ENCODE measurements at regions not wholly inside any gene's neighbourhood (a gene's known extent, or its start where the extent isn't known, plus 50 kb on each side); places are given as distances from the start of the nearest gene placed in this dataset.
"Not testable (repeated sequence)": the region's sequence is repeated elsewhere in the genome, so short reads cannot be mapped to it uniquely, and the experiment has no call there.

DNA sequence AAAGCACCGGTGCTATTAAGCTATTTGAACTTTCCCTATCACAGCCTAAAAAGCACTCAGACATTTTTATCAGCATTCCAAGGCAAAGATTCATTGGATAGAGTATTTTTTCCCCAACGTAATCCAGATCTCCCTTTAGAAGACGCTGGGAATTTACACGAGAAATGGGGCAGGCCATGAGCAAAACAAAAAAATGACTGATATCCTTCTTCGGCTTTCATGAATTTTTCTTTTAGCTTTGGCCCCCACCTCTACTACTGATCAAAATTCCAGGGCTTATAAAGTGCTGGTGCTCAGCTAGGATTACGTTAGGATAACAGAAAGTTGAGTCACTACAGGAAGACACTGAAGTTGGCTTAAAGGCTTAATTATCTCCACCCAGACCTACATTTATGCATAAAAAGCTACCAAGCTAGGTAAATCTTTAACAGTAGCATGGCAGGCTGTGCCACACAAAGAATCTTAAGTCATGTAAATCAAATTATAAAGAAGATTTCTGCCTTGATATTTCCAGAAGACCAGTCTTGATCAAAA is 418.5 kb upstream of the BTBD3 start:
- no peaks in the 10 kb centered on the region for H3K4me1 Mint-ChIP-seq (ENCODE audit: low read depth)
- no peaks in the 10 kb centered on the region for H3K36me3 Mint-ChIP-seq (ENCODE audit: insufficient read depth in 2 of 2)
- ATAC-seq (replicated peaks in 1 of 2) (no peak), DNase-seq (no peak)
- no peak overlapping the region for H3K4me3 Mint-ChIP-seq
- peaks cover 1 to 2% of the 10 kb centered on the region in 2 donors for H3K9me3 Mint-ChIP-seq
- H3K27me3 Mint-ChIP-seq (ENCODE audit: low read depth) = no peaks in the 10 kb centered on the region
- H3K27ac Mint-ChIP-seq = no peak overlapping the region

DNA sequence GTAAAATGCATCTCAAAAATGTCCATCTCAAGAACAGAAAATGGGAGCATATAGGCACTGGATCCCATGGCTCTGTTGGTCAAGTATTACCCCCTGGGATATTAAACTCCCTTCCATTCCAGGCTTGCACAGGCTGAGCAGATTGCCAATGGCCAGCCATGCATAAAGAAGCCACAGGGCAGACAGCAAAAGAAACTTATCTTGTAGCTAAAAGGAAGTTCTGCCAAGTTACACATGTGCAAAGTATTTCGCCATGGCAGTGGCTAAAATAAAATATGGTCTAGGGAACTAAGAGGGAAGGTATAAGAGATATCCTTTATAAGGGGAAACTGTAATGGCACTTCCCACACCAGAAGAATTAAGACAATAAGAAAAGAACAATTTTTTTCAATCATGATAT is 415.6 kb upstream of the BTBD3 start:
- Mint-ChIP-seq H3K27me3 (ENCODE audit: low read depth) (no peaks in the 10 kb centered on the region), H3K4me3 (no peak overlapping the region), H3K36me3 (ENCODE audit: insufficient read depth in 2 of 2) (peaks cover 0 to 1% of the 10 kb centered on the region in 2 donors), H3K4me1 (ENCODE audit: low read depth) (no peaks in the 10 kb centered on the region), H3K9me3 (peaks cover 3 to 4% of the 10 kb centered on the region in 2 donors), H3K27ac (no peak overlapping the region)
- no peak for DNase-seq
- ATAC-seq (replicated peaks in 1 of 2) = no peak

DNA sequence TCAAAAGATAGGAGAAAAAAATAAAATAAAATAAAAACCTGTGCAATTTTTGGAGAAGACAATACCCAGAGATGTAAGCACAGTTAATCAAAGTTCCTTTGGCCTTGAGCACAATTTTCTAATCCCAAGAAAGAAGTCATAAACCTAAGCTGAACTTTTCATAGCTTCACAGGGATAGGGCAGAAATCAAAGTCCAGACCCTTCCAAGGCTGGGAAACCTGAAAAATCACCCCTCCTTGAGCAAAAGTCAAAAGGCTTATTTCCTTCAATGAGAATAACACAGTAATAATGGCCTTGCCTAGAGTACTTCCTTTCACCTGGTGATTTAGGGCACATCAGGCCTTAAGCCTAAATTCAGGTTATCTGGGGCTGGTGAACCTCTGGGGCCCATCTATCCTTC is 415.0 kb upstream of the BTBD3 start:
- H3K9me3 Mint-ChIP-seq = peaks cover 3 to 4% of the 10 kb centered on the region in 2 donors
- H3K4me3 Mint-ChIP-seq = no peak overlapping the region
- ATAC-seq (replicated peaks in 1 of 2) = no peak
- no peak for DNase-seq
- H3K27me3 Mint-ChIP-seq (ENCODE audit: low read depth) = no peaks in the 10 kb centered on the region
- H3K36me3 Mint-ChIP-seq (ENCODE audit: insufficient read depth in 2 of 2) = peaks cover 0 to 1% of the 10 kb centered on the region in 2 donors
- no peak overlapping the region for H3K27ac Mint-ChIP-seq
- no peaks in the 10 kb centered on the region for H3K4me1 Mint-ChIP-seq (ENCODE audit: low read depth)

GRCh38 chr20:11509776-11510175 is 407.9 kb upstream of the BTBD3 start:
- ATAC-seq (replicated peaks in 1 of 2) (no peak), DNase-seq (no peak)
- Mint-ChIP-seq H3K27me3 (ENCODE audit: low read depth) (no peaks in the 10 kb centered on the region), H3K27ac (no peak overlapping the region), H3K9me3 (peaks cover 10% of the 10 kb centered on the region in 2 donors), H3K4me1 (ENCODE audit: low read depth) (no peaks in the 10 kb centered on the region), H3K36me3 (ENCODE audit: insufficient read depth in 2 of 2) (peaks cover 0 to 1% of the 10 kb centered on the region in 2 donors), H3K4me3 (no peak overlapping the region)

- no peak overlapping the region for H3K4me3 Mint-ChIP-seq
- no peak for ATAC-seq (replicated peaks in 1 of 2)
- H3K27me3 Mint-ChIP-seq (ENCODE audit: low read depth) = no peaks in the 10 kb centered on the region
Observed at GRCh38 chr20:11511821-11512220, 405.9 kb upstream of the BTBD3 start.

DNA sequence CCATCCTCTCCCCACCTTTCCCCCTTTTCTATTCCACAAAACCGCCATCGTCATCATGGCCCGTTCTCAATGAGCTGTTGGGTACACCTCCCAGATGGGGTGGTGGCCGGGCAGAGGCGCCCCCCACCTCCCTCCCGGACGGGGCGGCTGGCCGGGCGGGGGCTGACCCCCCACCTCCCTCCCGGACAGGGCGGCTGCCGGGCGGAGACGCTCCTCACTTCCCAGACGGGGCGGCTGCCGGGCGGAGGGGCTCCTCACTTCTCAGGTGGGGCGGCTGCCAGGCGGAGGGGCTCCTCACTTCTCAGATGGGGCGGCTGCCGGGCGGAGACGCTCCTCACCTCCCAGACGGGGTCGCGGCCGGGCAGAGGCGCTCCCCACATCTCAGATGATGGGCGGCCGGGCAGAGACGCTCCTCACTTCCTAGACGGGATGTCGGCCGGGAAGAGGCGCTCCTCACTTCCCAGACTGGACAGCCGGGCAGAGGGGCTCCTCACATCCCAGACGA is 404.4 kb upstream of the BTBD3 start:
- H3K9me3 Mint-ChIP-seq = peaks cover 8 to 14% of the 10 kb centered on the region in 2 donors
- not testable (repeated sequence) for H3K36me3 Mint-ChIP-seq (ENCODE audit: insufficient read depth in 2 of 2); H3K4me3 Mint-ChIP-seq; ATAC-seq (replicated peaks in 1 of 2); H3K4me1 Mint-ChIP-seq (ENCODE audit: low read depth); H3K27me3 Mint-ChIP-seq (ENCODE audit: low read depth); H3K27ac Mint-ChIP-seq; DNase-seq

More at GRCh38 chr20:11511821-11512220, 405.9 kb upstream of the BTBD3 start:
- H3K9me3 Mint-ChIP-seq = peaks cover 8 to 9% of the 10 kb centered on the region in 2 donors
- no peak for DNase-seq
- no peak overlapping the region for H3K27ac Mint-ChIP-seq
- H3K4me1 Mint-ChIP-seq (ENCODE audit: low read depth) = no peaks in the 10 kb centered on the region
- H3K36me3 Mint-ChIP-seq (ENCODE audit: insufficient read depth in 2 of 2) = no peaks in the 10 kb centered on the region

GRCh38 chr20:11516448-11516847 is 401.2 kb upstream of the BTBD3 start:
- DNase-seq = no peak
- Mint-ChIP-seq H3K4me1 (ENCODE audit: low read depth) (no peaks in the 10 kb centered on the region), H3K4me3 (no peak overlapping the region), H3K27me3 (ENCODE audit: low read depth) (no peaks in the 10 kb centered on the region), H3K27ac (no peak overlapping the region), H3K36me3 (ENCODE audit: insufficient read depth in 2 of 2) (peaks cover 0 to 2% of the 10 kb centered on the region in 2 donors), H3K9me3 (peaks cover 7 to 14% of the 10 kb centered on the region in 2 donors)
- ATAC-seq (replicated peaks in 1 of 2) = no peak

DNA sequence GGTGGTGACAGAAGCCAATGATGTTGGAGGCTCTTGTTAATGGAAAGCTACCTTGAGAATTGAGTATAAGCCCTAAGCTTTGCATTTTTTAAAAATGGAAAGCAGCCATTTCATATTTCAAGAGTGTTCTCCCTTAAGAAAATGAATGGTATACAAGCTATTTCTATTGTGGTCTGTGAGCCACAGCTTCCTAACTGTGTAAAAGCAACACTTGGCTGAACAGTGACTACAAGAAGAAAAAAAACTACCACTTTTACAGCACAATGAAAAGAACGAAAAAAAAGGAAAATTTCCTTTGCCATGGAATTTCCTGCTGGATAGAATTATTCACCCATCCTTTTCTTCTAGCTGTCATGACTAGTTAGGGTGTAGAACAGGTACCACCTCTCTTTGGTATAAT is 397.1 kb upstream of the BTBD3 start:
- Mint-ChIP-seq H3K36me3 (ENCODE audit: insufficient read depth in 2 of 2) (peaks cover 2 to 6% of the 10 kb centered on the region in 2 donors), H3K27me3 (ENCODE audit: low read depth) (no peaks in the 10 kb centered on the region), H3K9me3 (peaks cover 14 to 19% of the 10 kb centered on the region in 2 donors), H3K4me1 (ENCODE audit: low read depth) (no peaks in the 10 kb centered on the region), H3K4me3 (no peak overlapping the region), H3K27ac (no peak overlapping the region)
- DNase-seq (no peak), ATAC-seq (replicated peaks in 1 of 2) (no peak)

- peaks cover 15 to 19% of the 10 kb centered on the region in 2 donors for H3K9me3 Mint-ChIP-seq
- H3K4me3 Mint-ChIP-seq = no peak overlapping the region
- no peak overlapping the region for H3K27ac Mint-ChIP-seq
- ATAC-seq (replicated peaks in 1 of 2) = no peak
- no peaks in the 10 kb centered on the region for H3K4me1 Mint-ChIP-seq (ENCODE audit: low read depth)
- peaks cover 2 to 6% of the 10 kb centered on the region in 2 donors for H3K36me3 Mint-ChIP-seq (ENCODE audit: insufficient read depth in 2 of 2)
- DNase-seq = no peak
- no peaks in the 10 kb centered on the region for H3K27me3 Mint-ChIP-seq (ENCODE audit: low read depth)
Observed at GRCh38 chr20:11521476-11522365, 396.0 kb upstream of the BTBD3 start.

GRCh38 chr20:11522366-11522741 is 395.3 kb upstream of the BTBD3 start:
- peaks cover 15 to 18% of the 10 kb centered on the region in 2 donors for H3K9me3 Mint-ChIP-seq
- no peak for DNase-seq
- H3K27ac Mint-ChIP-seq = no peak overlapping the region
- no peak for ATAC-seq (replicated peaks in 1 of 2)
- peaks cover under 1 to 6% of the 10 kb centered on the region in 2 donors for H3K36me3 Mint-ChIP-seq (ENCODE audit: insufficient read depth in 2 of 2)
- no peak overlapping the region for H3K4me3 Mint-ChIP-seq
- no peaks in the 10 kb centered on the region for H3K4me1 Mint-ChIP-seq (ENCODE audit: low read depth)
- no peaks in the 10 kb centered on the region for H3K27me3 Mint-ChIP-seq (ENCODE audit: low read depth)

DNA sequence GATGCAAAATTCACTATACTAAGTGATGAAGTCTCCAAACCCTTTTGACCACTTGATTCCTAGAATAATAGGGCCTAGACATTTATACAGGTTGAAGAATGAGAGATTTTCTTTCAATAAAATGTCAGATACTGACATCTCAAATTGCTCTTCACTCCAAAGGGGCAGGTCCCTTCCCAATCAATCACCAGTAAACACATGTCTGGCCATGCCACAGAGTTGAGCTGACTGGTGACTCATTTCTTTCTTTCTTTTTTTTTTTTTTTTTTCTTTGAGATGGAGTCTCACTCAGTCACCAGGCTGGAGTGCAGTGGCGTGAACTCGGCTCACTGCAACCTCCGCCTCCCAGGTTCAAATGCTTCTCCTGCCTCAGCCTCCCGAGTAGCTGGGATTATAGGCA is 388.6 kb upstream of the BTBD3 start:
- no peak overlapping the region for H3K27ac Mint-ChIP-seq
- no peaks in the 10 kb centered on the region for H3K4me1 Mint-ChIP-seq (ENCODE audit: low read depth)
- H3K27me3 Mint-ChIP-seq (ENCODE audit: low read depth) = no peaks in the 10 kb centered on the region
- H3K4me3 Mint-ChIP-seq = no peak overlapping the region
- ATAC-seq (replicated peaks in 1 of 2) (no peak), DNase-seq (no peak)
- H3K36me3 Mint-ChIP-seq (ENCODE audit: insufficient read depth in 2 of 2) = peaks cover 2 to 7% of the 10 kb centered on the region in 2 donors
- peaks cover 20 to 23% of the 10 kb centered on the region in 2 donors for H3K9me3 Mint-ChIP-seq

GRCh38 chr20:11537032-11537431 is 380.7 kb upstream of the BTBD3 start:
- DNase-seq (no peak), ATAC-seq (replicated peaks in 1 of 2) (no peak)
- Mint-ChIP-seq H3K27ac (no peak overlapping the region), H3K4me1 (ENCODE audit: low read depth) (no peaks in the 10 kb centered on the region), H3K27me3 (ENCODE audit: low read depth) (no peaks in the 10 kb centered on the region), H3K9me3 (peaks cover 3 to 6% of the 10 kb centered on the region in 2 donors), H3K36me3 (ENCODE audit: insufficient read depth in 2 of 2) (no peaks in the 10 kb centered on the region), H3K4me3 (no peak overlapping the region)

- DNase-seq (no peak), ATAC-seq (replicated peaks in 1 of 2) (no peak)
- no peaks in the 10 kb centered on the region for H3K27me3 Mint-ChIP-seq (ENCODE audit: low read depth)
- no peaks in the 10 kb centered on the region for H3K4me1 Mint-ChIP-seq (ENCODE audit: low read depth)
- H3K9me3 Mint-ChIP-seq = peaks cover 0 to under 1% of the 10 kb centered on the region in 2 donors
- H3K4me3 Mint-ChIP-seq = no peak overlapping the region
- H3K27ac Mint-ChIP-seq = no peak overlapping the region
- no peaks in the 10 kb centered on the region for H3K36me3 Mint-ChIP-seq (ENCODE audit: insufficient read depth in 2 of 2)
Observed at GRCh38 chr20:11539450-11539849, 378.2 kb upstream of the BTBD3 start.

Data from activated T-cell treated with anti-CD3 and anti-CD28 coated beads, Interleukin-2, amount 50 U/mL, for 72 hours (primary cell).